Stimulated activated CD4-positive, alpha-beta T cell treated with anti-CD3 and anti-CD28 coated beads, Interleukin-1b, Interleukin-23, amount 100 ng/mL, for 48 hours (primary cell): ENCODE measurements at regions not wholly inside any gene's neighbourhood (a gene's known extent, or its start where the extent isn't known, plus 50 kb on each side); places are given as distances from the start of the nearest gene placed in this dataset.

Source experiments
- DNase-seq: peaks from one replicate; pipeline ENCODE4 v3.0.0-alpha.2; 2020

- no peak for DNase-seq
Measured at GRCh38 chr4:115883231-115883630, 769.8 kb upstream of the NDST4 start.

- no peak for DNase-seq
Measured at GRCh38 chr4:115873048-115873447, 759.6 kb upstream of the NDST4 start.

GRCh38 chr4:115871596-115871995 is 758.2 kb upstream of the NDST4 start:
- DNase-seq, result no peak

- no peak for DNase-seq
Measured at GRCh38 chr4:115866364-115866896, 753.0 kb upstream of the NDST4 start.

GRCh38 chr4:115865736-115866135 is 752.3 kb upstream of the NDST4 start:
- no peak for DNase-seq

GRCh38 chr4:115852767-115853091 is 739.3 kb upstream of the NDST4 start:
- no peak for DNase-seq

GRCh38 chr4:115851918-115852766 is 738.7 kb upstream of the NDST4 start:
- no peak for DNase-seq

- DNase-seq, result no peak
Measured at GRCh38 chr4:115850799-115851509, 737.5 kb upstream of the NDST4 start.

GRCh38 chr4:115844180-115844579 is 730.8 kb upstream of the NDST4 start:
- DNase-seq, result no peak

GRCh38 chr4:115841871-115842270 is 728.5 kb upstream of the NDST4 start:
- DNase-seq, result no peak

GRCh38 chr4:115834441-115834840 is 721.0 kb upstream of the NDST4 start:
- DNase-seq, result no peak

- DNase-seq, result no peak
Measured at GRCh38 chr4:115824630-115825029, 711.2 kb upstream of the NDST4 start.

GRCh38 chr4:115803825-115804224 is 690.4 kb upstream of the NDST4 start:
- no peak for DNase-seq

- no peak for DNase-seq
Measured at GRCh38 chr4:115790812-115791211, 677.4 kb upstream of the NDST4 start.

- no peak for DNase-seq
Measured at GRCh38 chr4:115781528-115782146, 668.2 kb upstream of the NDST4 start.

- no peak for DNase-seq
Measured at GRCh38 chr4:115780835-115781234, 667.4 kb upstream of the NDST4 start.

- no peak for DNase-seq
Measured at GRCh38 chr4:115780268-115780667, 666.8 kb upstream of the NDST4 start.

GRCh38 chr4:115770046-115770543 is 656.7 kb upstream of the NDST4 start:
- DNase-seq, result no peak

- DNase-seq, result no peak
Measured at GRCh38 chr4:115769396-115769795, 656.0 kb upstream of the NDST4 start.

GRCh38 chr4:115763051-115763450 is 649.6 kb upstream of the NDST4 start:
- no peak for DNase-seq

GRCh38 chr4:115759231-115759630 is 645.8 kb upstream of the NDST4 start:
- DNase-seq, result no peak

- no peak for DNase-seq
Measured at GRCh38 chr4:115749404-115749803, 636.0 kb upstream of the NDST4 start.

- DNase-seq, result no peak
Measured at GRCh38 chr4:115740806-115741205, 627.4 kb upstream of the NDST4 start.
